Anterior cingulate cortex (tissue), 58 donors: ENCODE measurements at regions not wholly inside any gene's neighbourhood (a gene's known extent, or its start where the extent isn't known, plus 50 kb on each side); places are given as distances from the start of the nearest gene placed in this dataset.
"Not testable (repeated sequence)": the region's sequence is repeated elsewhere in the genome, so short reads cannot be mapped to it uniquely, and the experiment has no call there.

Experiments used
- DNase-seq, 58 donors: peaks; one replicate each; lab custom pipeline; 2025; lab: John Stamatoyannopoulos, UW

DNA sequence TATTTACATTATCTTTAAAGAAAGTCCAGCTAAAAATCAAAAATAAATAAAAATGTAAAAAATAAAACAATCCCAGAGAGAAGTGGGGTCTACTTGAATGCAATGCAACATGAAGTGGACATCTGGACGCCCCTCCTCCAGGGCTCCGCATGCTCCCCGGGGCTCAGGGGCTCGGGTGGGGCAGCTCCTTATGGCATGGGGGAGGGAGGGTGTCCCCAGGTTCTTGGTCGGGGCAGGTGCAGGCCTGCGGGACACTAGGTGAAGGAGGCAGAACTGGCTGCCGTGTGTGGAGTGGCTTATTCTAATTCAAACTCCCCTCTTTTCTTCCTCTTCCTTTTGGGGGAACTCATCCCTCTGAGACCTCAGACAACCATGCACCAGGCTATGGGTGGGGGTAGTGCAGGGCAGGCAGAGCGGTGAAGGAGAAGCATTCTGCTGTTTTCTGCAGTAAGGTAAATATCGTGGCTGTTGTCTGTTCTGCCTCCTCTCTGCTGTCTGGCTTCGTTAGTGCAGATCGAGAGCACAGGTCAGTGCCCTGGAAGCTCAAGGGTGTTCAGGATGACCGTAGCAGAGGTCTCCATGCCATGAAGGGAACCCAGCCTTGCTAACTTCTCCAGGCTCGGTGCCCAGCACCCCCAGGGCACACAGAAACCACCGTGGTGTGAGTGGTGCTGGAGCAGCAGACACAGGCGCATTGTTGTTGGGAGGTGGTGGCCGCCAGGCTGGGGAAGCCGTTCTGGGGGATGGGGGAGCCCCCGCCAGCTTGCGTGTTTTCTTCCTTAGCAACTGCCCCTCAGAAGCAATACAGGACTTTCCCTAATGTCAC is 82.6 kb downstream of the TTLL2 start:
- peak in 1 of 58 donors; percentile 5 for DNase-seq

DNA sequence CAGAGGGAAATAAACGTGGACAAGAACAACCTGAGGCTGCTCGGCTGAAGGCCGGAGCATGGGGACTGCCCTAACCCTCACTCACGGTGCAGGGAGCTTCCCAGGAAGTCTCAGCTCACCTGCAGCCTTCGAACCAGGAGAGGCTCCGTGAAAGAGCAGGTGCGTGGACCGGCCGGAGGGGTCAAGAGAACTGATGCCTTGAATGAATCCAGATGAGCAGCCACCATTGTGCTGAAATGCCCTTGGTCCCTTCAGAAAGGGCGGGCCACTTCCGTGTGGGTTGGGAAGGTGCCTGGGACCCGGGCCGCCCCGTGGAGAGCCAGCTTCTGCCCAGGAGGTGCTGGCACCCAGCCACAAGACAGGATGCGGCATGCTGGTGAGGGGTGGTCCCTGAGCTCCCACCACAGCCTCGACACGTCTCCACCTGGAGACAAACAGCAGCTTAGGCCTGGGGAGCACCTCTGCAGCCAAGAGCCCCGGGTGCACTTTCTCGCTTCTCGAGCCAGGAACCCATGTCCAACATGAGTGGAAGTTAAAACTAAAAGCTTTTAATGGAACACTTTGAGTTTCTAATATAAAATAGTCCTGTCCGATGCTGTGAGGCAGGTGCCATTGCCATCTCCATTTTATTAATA is 83.5 kb downstream of the TTLL2 start:
- DNase-seq, result no peak

DNA sequence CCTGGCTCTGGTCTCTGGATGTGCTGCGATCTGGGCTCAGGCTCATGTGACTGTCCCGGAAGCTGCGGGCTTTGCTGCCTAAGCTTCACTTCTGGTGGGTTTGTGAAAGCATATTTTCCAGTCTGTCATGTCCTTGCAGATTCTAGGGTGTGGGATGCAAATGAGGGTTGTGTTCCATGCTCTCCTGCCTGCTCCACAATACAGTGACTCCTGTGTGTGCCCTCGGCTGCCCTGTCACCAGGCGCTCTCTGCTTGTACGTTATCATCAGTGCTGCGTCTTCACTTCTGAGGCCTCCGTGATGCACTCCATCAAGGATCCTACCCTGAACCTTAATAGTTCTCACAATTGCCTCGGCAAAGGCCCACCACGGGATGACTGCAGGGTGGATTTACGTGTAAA is 84.2 kb downstream of the TTLL2 start:
- no peak for DNase-seq

DNA sequence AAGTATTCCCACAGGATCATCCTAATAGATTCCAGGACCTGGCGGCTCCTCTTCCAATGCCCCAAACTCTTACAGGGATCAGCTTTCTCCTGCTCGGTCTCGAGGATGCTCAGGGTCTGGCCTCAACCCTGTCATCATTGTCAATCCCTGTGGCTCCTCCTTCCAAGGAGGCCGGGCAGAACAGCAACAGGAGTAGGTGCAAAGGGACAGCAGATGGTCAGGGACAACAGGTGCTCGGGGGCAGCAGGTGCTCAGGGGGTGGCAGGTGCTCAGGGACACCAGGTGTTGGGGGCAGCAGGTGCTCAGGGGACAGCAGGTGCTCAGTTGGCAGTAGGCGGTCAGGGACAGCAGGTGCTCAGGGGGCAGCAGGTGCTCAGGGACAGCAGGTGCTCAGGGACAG is 84.8 kb downstream of the TTLL2 start:
- no peak for DNase-seq

DNA sequence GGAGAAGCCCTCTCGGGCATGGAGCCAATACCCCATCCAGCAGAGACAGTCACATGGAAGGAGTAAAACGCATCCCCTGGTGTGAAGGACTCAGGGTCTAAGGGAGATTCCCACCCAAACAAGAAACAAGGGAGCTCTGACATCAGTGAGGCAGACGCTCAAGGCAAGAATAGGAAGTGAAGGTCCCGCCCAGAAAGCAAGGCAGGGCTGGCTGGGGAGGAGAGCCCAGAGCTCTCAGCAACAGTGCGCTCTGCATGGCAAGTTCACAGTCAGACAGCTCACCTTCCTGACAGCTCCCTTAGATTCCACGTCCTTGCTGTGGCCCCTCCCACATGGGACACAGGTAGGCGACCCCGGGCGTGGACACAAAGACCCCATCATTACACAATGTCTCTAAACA is 85.6 kb downstream of the TTLL2 start:
- DNase-seq, result no peak

DNA sequence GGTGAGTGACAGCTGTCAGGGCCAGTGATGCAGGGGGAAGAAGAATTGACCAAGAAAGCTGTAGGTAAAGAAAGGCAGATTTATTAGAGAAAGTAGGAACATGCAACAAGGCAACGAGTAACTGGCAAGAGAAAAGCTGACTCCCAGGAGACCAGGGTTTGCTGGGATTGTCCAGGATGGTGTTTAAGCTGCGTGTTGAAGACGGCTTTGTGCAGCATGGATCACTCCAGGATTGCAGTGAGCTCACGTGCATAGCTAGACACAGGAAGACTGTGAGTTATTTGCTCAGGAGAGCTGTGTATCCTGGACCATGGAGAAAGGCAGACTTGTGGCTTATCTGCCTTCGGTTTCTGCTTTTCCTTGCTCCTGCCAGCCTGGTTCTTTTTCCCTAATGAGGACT is 87.6 kb downstream of the TTLL2 start:
- DNase-seq, result no peak

DNA sequence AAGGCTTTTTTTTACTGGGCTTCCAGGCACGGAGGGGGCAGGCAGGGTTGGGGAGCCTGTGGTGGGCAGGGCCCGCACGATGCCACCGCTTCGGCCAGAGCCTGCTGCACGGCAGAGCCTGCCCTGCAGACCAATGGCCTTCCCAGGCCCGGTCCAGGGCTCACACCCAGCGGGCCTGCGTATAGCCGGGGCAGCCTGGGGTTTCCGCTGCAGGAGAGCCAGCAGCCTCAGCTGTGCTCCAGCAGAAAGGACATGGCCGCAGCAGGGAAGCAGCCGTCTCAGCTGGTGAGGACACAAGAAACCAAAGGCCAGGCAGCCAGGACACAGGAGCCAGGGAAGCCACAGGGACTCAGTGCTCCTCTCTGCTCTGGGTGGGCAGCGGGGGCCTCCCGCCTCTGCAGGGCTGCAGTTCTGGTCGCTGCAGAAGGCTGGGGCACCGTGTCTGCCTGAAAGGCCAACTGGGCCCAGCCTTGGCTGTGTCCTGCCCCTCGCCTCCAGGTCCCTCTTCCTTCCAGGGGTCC is 90.6 kb downstream of the TTLL2 start:
- no peak for DNase-seq

DNA sequence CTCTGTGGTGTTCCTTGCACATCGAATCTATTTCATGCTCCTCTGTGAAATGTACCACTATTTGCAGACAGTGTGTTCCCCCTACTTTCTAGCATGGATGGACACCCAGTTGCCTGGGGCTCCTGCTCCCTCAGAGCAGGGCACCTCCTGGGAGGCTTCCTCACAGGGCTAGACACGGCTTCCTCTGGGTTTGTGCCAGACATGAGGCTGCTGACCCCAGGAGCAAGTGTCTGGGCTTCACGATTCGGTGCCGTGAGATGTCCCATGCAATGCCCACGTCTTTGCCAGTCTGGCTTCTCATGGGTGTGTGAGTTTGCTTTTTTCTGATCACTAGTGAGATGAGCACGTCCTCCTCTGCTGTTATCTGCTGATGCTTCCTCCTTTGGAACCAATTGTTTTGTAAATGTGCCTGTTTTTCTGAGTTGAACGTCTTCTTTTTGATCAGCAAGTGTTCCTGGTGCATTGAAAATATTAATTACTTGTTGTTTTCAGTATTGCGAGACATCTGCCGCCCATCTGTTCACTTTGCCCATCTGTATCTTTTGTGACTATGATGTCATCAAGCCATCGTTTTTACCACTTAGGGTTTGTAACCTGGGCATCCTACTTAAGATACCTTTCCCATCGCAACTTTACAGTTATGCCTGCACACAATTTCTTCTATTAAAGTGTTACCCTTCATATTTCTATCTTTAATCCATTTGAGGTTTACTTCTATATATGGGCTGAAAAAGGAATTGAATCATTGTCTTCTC is 92.0 kb downstream of the TTLL2 start:
- no peak for DNase-seq

DNA sequence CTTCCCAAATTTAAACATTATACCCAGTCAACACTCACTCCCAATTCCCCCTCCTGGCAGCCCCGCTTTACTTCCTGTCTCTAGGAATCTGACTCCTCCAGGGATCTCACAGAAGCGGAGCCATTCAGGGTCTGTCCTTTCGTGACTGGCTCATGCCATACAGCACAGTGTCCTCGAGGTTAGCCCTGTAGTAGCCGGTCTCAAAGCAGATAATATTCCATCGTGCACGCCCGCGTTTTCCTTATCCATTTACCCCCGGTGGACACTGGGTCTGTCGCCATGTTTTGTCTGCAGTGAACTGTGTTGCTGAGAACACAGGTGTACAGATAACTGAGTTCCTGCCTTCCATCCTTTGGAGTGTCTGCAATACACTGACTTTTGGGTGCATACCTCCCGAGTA is 95.3 kb downstream of the TTLL2 start:
- DNase-seq, result no peak

DNA sequence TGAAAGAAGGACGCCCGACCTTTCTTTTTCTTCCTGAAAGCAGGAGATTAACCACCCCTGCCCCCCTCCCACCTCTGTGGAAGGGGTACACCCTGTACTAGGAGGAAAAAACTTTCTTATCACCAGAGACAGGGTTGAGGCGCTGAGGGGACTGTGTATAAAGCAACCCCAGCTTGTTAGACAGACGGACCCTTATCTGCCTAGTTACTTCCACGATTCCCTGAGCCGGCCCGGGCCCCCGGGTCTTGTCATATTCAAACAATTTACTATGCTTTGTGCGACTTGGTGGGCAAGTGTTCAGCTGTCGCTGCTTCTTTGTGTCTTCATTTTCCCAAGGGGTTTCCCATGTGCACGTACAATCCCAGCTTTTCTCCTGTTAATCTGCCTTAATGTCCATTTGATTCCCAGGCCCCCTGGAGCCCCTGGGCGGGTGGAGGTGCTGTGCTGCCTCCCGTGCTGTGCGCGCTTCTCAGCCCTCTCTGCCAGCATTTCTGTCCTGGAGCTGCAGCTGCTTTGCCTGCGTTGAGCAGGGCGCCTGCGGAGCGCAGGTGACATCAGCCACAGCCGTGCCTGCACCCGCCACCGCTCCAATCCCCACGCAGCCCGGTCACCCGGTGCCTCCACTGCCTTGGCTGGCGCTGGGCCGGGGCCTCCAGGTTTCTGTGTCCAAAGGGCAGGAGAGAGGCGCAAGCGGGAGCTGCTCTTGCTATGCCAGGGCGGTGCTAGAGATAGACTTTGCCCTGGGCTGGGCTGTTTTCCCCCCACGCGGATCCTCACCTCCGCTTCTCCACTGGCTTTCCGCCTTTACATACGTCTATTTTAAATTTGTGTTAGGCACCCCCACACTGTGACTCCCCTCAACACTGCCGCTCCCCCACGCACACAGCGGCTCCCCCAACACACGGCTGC is 96.2 kb downstream of the TTLL2 start:
- no peak for DNase-seq

DNA sequence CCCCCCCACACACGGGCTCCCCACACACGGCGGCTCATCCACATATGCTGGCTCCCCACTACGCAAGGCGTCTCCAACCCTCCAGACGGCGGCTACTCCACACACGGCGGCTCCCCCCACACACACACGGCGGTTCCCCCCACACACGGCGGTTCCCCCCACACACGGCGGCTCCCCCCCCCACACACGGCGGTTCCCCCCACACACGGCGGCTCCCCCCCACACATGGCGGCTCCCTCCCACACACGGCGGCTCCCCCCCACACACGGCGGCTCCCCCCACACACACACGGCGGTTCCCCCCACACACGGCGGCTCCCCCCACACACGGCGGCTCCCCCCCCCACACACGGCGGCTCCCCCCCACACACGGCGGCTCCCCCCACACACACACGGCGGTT is 97.1 kb downstream of the TTLL2 start:
- DNase-seq, result not testable (repeated sequence)

DNA sequence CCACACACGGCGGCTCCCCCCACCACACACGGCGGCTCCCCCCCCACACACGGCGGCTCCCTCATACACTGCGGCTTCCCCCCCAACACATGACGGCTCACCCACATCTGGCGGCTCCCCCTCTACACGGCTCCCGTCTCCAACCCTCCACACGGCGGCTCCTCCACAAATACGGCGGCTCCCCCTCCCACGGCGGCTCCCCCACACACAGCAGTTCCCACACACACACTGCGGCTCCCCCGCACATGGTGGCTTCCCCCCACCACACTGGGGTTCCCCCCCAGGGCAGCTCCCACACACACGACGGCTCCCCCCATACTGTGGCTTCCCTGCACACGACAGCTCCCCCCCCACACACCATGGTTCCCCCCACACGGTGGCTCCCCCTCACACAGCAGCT is 98.0 kb downstream of the TTLL2 start:
- DNase-seq, result no peak

DNA sequence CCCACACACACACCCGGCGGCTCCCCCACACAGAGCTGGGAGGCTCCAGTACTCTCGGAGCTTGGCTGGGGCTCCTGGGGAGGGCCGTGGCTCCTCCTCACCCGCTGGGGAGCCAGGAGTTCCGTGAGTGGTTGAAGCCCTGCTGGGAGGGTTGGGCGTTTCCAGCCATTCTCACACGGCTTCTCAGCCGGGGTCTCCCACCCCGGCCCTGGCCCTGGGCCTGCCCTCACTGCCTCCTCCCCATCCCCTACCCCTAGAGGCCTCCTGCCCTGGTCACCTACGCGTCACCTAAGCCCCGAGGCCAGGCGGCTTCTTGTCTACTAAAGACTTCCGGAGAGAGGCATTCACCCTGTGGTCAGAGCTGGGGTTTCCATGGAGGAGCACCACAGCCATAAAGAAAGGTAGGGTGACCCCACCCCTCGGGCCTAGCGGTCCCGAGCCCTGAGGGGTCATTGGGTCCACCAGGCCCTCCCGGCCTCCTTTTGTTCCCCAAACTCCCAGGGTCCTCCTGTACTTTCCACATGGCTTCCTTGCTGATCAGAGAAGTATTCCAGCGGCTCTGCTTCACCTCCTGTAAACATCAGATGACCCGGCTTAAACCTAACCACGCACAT is 99.3 kb downstream of the TTLL2 start:
- no peak for DNase-seq

DNA sequence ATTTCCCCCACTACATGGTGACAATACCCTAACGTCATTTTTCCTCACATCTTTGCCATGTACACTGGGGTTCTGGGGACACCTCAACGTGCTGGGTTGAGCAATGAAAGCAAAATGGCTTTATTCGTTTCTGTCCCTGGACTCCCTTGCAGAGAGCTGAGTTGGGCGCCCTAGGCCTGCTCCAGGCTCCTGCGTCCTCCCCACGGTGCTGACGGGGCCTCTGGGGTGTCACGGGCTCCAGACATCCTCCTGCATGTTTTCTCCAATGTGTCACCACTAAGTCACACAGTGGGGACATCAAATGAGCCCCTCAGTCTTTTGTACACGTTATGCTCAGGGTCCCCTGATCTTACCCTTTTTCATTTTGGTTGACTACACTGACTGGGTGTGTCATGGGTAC is 99.8 kb downstream of the TTLL2 start:
- no peak for DNase-seq

DNA sequence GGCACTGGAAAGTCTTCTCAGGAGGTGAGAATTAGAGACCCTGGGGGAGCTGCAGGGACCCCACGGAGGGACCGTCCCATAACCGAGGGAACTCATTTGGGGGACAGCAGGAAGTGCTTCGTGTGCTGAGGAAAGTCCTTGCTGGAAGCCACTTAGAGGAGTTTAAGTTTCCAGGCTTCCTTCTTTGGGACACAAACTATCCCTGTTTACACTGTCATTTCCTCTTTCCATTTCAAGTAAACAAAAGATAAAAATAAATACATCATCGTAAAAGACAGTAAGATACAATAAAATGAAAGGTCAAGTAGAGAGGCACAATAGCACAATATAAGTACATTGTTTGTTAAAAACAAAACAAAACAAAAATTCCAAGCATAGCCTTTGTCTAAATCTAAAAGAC is 101.2 kb downstream of the TTLL2 start:
- DNase-seq, result no peak

DNA sequence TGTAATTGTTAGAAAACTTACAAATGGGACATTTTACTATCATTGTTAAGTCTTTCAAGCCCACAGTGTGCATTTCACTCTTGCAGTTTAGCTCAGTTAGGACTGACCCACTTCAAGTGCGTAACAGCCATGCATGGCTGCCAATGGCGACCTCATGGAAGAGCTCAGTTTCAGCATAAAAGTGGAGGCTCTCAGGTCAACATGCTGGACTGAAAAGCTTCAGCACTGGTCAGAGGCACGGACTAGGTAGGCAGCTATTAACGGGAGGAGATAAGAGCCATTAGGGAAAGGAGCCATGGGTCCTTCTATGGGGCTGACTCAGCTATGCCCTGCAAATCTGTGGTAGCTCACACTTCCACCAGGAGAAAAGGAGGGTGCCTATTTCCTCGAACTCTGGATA is 101.8 kb downstream of the TTLL2 start:
- no peak for DNase-seq

DNA sequence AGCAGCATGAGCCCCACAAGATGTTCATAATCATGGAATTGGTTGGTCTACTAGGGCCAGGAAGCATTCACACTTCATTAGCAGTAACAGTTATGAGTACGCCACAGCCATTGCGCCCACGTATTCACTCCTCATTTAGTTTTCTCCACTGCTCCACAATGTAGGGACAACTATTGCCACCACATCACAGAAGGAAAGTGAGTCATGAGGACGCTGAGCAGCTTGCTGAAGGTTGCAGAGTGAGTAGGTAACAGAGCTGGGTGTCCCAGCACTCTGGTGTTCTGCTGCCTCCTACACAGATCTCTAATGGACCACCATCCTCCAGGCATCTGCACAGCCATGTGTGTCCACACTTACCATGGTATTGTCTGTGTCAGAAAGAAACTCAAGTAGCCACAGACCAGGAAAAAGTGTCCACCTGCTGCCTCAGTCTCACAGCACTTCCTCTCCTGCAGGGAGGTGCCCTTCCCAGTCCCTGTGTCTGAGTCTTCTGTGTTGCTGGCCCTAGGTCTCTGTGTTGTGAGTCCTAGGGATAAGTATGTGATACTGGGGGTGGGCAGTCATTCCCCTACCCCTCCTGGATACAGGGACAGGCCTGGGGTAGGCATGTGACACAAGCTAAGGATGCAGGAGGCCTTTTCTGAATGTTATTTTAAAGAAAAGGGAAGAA is 103.9 kb downstream of the TTLL2 start:
- DNase-seq, result peak in 15 of 58 donors; percentile 16 to 73 (median 34)

DNA sequence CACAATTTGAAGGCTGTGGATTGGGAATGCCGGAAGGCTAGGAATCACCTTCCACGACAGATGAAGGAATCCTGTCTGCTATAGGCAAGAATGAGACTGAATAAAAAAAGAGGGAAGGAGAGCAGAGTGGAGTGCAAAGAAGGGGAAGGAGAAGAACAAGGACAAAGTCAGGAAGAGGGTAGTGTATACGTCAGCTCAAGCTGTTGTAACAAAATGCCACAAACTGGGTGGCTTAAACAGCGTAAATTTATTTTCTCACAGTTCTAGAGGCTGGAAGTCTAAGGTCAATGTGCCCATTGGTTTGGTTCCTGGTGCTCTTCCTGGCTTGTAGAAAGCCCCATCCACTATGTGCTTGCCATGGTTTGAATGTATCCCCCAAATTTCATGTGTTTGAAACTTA is 104.5 kb downstream of the TTLL2 start:
- DNase-seq, result no peak

DNA sequence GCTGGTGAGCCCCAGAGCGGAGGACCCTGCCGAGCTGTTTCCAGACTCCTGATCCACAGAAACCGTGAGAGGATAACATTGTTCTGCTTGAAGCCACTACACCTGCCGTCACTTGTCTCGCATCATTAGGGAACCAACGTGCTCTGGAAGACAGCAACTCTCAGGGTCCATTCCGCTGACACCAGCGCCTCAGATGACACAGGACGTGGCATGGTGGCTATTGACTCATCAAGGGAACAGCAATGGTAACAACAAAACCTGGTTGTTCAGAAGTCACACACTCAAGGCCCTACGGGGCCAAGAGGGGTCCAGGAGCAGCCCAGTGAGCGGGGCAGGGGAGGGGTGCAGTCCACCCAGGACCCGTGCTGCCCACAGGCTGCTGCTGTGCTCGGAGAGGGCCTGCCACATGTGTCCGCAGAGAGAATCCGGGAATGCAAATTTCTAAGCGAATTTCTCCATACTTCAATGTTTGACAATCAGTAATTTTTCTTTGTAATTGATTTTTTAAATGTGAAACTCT is 110.4 kb downstream of the TTLL2 start:
- no peak for DNase-seq
